GM19035 (cell line): ENCODE measurements at regions not wholly inside any gene's neighbourhood (a gene's known extent, or its start where the extent isn't known, plus 50 kb on each side); places are given as distances from the start of the nearest gene placed in this dataset.
"Not testable (repeated sequence)": the region's sequence is repeated elsewhere in the genome, so short reads cannot be mapped to it uniquely, and the experiment has no call there.

Experiments used
- ATAC-seq: cut with Tn5 transposase; IDR thresholded peaks from one replicate; pipeline ENCODE4 v1.9.1; 2021; ENCODE audit not compliant: unreplicated experiment

- ATAC-seq: no peak
Observed at GRCh38 chr7:91355695-91356435, 91.6 kb downstream of the FZD1 start.

- ATAC-seq: no peak
Observed at GRCh38 chr7:91356915-91357314, 92.7 kb downstream of the FZD1 start.

- ATAC-seq: no peak
Observed at GRCh38 chr7:91357379-91357778, 93.1 kb downstream of the FZD1 start.

- ATAC-seq: no peak
Observed at GRCh38 chr7:91357901-91358300, 93.7 kb downstream of the FZD1 start.

GRCh38 chr7:91358303-91358702 lies 94.1 kb downstream of the FZD1 start:
- ATAC-seq: no peak

- ATAC-seq: not testable (repeated sequence)
Observed at GRCh38 chr7:91365097-91365496, 100.9 kb downstream of the FZD1 start.

GRCh38 chr7:91366091-91366490 lies 101.9 kb downstream of the FZD1 start:
- ATAC-seq: no peak

- ATAC-seq: no peak
Observed at GRCh38 chr7:91367812-91368578, 103.8 kb downstream of the FZD1 start.

- ATAC-seq: no peak
Observed at GRCh38 chr7:91372323-91372722, 108.1 kb downstream of the FZD1 start.

- no peak for ATAC-seq
Observed at GRCh38 chr7:91373111-91373800, 109.0 kb downstream of the FZD1 start.

- ATAC-seq: no peak
Observed at GRCh38 chr7:91374321-91374989, 110.2 kb downstream of the FZD1 start.

- no peak for ATAC-seq
Observed at GRCh38 chr7:91375378-91375777, 111.1 kb downstream of the FZD1 start.

- no peak for ATAC-seq
Observed at GRCh38 chr7:91378131-91378530, 113.9 kb downstream of the FZD1 start.

- ATAC-seq: no peak
Observed at GRCh38 chr7:91379236-91379635, 115.0 kb downstream of the FZD1 start.

- ATAC-seq: no peak
Observed at GRCh38 chr7:91379991-91380390, 115.8 kb downstream of the FZD1 start.

GRCh38 chr7:91383053-91383904 lies 119.0 kb downstream of the FZD1 start:
- ATAC-seq: no peak

- ATAC-seq: no peak
Observed at GRCh38 chr7:91383905-91384274, 119.7 kb downstream of the FZD1 start.

GRCh38 chr7:91394757-91395156 lies 130.5 kb downstream of the FZD1 start:
- ATAC-seq: not testable (repeated sequence)

- ATAC-seq: not testable (repeated sequence)
Observed at GRCh38 chr7:91395313-91395712, 131.1 kb downstream of the FZD1 start.

GRCh38 chr7:91397096-91397495 lies 132.9 kb downstream of the FZD1 start:
- no peak for ATAC-seq
